Hematopoietic multipotent progenitor cell treated with erythropoietin and hydrocortisone succinate and interleukin-3 and kit ligand, for 17 days (in vitro differentiated cells): ENCODE measurements at regions not wholly inside any gene's neighbourhood (a gene's known extent, or its start where the extent isn't known, plus 50 kb on each side); places are given as distances from the start of the nearest gene placed in this dataset.

ENCODE experiments used
- DNase-seq: peaks from one replicate; pipeline ENCODE4 v3.0.0-alpha.2; 2015; ENCODE audit warnings: low spot score

- DNase-seq, result no peak
These were observed 267.9 kb upstream of the THBS1 start for GRCh38 chr15:39312984-39313383.

GRCh38 chr15:39313467-39313866 lies 267.4 kb upstream of the THBS1 start:
- DNase-seq, result no peak

GRCh38 chr15:39313881-39314280 lies 267.0 kb upstream of the THBS1 start:
- DNase-seq, result no peak

GRCh38 chr15:39315206-39315850 lies 265.6 kb upstream of the THBS1 start:
- DNase-seq, result no peak

- no peak for DNase-seq
These were observed 263.7 kb upstream of the THBS1 start for GRCh38 chr15:39317225-39317624.

- DNase-seq, result no peak
These were observed 262.6 kb upstream of the THBS1 start for GRCh38 chr15:39318231-39318630.

GRCh38 chr15:39320355-39320754 lies 260.5 kb upstream of the THBS1 start:
- no peak for DNase-seq

GRCh38 chr15:39320886-39321285 lies 260.0 kb upstream of the THBS1 start:
- DNase-seq, result no peak

- DNase-seq, result no peak
These were observed 258.9 kb upstream of the THBS1 start for GRCh38 chr15:39321977-39322376.

- no peak for DNase-seq
These were observed 257.7 kb upstream of the THBS1 start for GRCh38 chr15:39323157-39323556.

GRCh38 chr15:39323706-39324105 lies 257.2 kb upstream of the THBS1 start:
- no peak for DNase-seq

- no peak for DNase-seq
These were observed 254.4 kb upstream of the THBS1 start for GRCh38 chr15:39326306-39326975.

- DNase-seq, result no peak
These were observed 253.7 kb upstream of the THBS1 start for GRCh38 chr15:39327005-39327730.

GRCh38 chr15:39330061-39330460 lies 250.8 kb upstream of the THBS1 start:
- DNase-seq, result no peak

- DNase-seq, result no peak
These were observed 249.3 kb upstream of the THBS1 start for GRCh38 chr15:39331584-39331983.

GRCh38 chr15:39332846-39333245 lies 248.0 kb upstream of the THBS1 start:
- DNase-seq, result no peak

GRCh38 chr15:39333393-39333792 lies 247.5 kb upstream of the THBS1 start:
- DNase-seq, result no peak

GRCh38 chr15:39333896-39334295 lies 247.0 kb upstream of the THBS1 start:
- no peak for DNase-seq

GRCh38 chr15:39336926-39337325 lies 244.0 kb upstream of the THBS1 start:
- DNase-seq, result no peak

- DNase-seq, result no peak
These were observed 242.6 kb upstream of the THBS1 start for GRCh38 chr15:39338251-39338650.

- DNase-seq, result no peak
These were observed 239.8 kb upstream of the THBS1 start for GRCh38 chr15:39340903-39341645.

GRCh38 chr15:39344662-39345141 lies 236.2 kb upstream of the THBS1 start:
- DNase-seq, result no peak
